ENCODE measurements at regions not wholly inside any gene's neighbourhood (a gene's known extent, or its start where the extent isn't known, plus 50 kb on each side); places are given as distances from the start of the nearest gene placed in this dataset.

- no peak for DNase-seq (ENCODE audit: low read depth in 2 of 3, low spot score in 1 of 3)
Measured at GRCh38 chr7:46999866-47000265, 582.0 kb downstream of the TNS3 start.

GRCh38 chr7:46996972-46997371, 584.9 kb downstream of the TNS3 start:
- no peak for DNase-seq (ENCODE audit: low read depth in 2 of 3, low spot score in 1 of 3)

- no peak for DNase-seq (ENCODE audit: low read depth in 2 of 3, low spot score in 1 of 3)
Measured at GRCh38 chr7:46993396-46993795, 588.5 kb downstream of the TNS3 start.

- no peak for DNase-seq (ENCODE audit: low read depth in 2 of 3, low spot score in 1 of 3)
Measured at GRCh38 chr7:46990761-46991160, 591.1 kb downstream of the TNS3 start.

GRCh38 chr7:46989247-46989646, 592.7 kb downstream of the TNS3 start:
- no peak for DNase-seq (ENCODE audit: low read depth in 2 of 3, low spot score in 1 of 3)

- no peak for DNase-seq (ENCODE audit: low read depth in 2 of 3, low spot score in 1 of 3)
Measured at GRCh38 chr7:46982928-46983327, 599.0 kb downstream of the TNS3 start.

- DNase-seq (ENCODE audit: low read depth in 2 of 3, low spot score in 1 of 3): no peak
Measured at GRCh38 chr7:46979439-46979838, 602.5 kb downstream of the TNS3 start.

GRCh38 chr7:46975493-46975892, 606.4 kb downstream of the TNS3 start:
- no peak for DNase-seq (ENCODE audit: low read depth in 2 of 3, low spot score in 1 of 3)

GRCh38 chr7:46972205-46972604, 609.7 kb downstream of the TNS3 start:
- no peak for DNase-seq (ENCODE audit: low read depth in 2 of 3, low spot score in 1 of 3)

GRCh38 chr7:46970476-46970875, 611.4 kb downstream of the TNS3 start:
- DNase-seq (ENCODE audit: low read depth in 2 of 3, low spot score in 1 of 3): no peak

- DNase-seq (ENCODE audit: low read depth in 2 of 3, low spot score in 1 of 3): no peak
Measured at GRCh38 chr7:46970131-46970430, 611.8 kb downstream of the TNS3 start.

GRCh38 chr7:46969303-46970130, 612.4 kb downstream of the TNS3 start:
- no peak for DNase-seq (ENCODE audit: low read depth in 2 of 3, low spot score in 1 of 3)

- no peak for DNase-seq (ENCODE audit: low read depth in 2 of 3, low spot score in 1 of 3)
Measured at GRCh38 chr7:46968003-46968402, 613.9 kb downstream of the TNS3 start.

- no peak for DNase-seq (ENCODE audit: low read depth in 2 of 3, low spot score in 1 of 3)
Measured at GRCh38 chr7:46963719-46964118, 618.2 kb downstream of the TNS3 start.

GRCh38 chr7:46960970-46961369, 620.9 kb downstream of the TNS3 start:
- no peak for DNase-seq (ENCODE audit: low read depth in 2 of 3, low spot score in 1 of 3)

GRCh38 chr7:46957195-46957594, 624.7 kb downstream of the TNS3 start:
- no peak for DNase-seq (ENCODE audit: low read depth in 2 of 3, low spot score in 1 of 3)

GRCh38 chr7:46955531-46955930, 626.4 kb downstream of the TNS3 start:
- no peak for DNase-seq (ENCODE audit: low read depth in 2 of 3, low spot score in 1 of 3)

- no peak for DNase-seq (ENCODE audit: low read depth in 2 of 3, low spot score in 1 of 3)
Measured at GRCh38 chr7:46954181-46954580, 627.7 kb downstream of the TNS3 start.

- DNase-seq (ENCODE audit: low read depth in 2 of 3, low spot score in 1 of 3): no peak
Measured at GRCh38 chr7:46953008-46953407, 628.9 kb downstream of the TNS3 start.

- no peak for DNase-seq (ENCODE audit: low read depth in 2 of 3, low spot score in 1 of 3)
Measured at GRCh38 chr7:46949270-46949931, 632.5 kb downstream of the TNS3 start.

- no peak for DNase-seq (ENCODE audit: low read depth in 2 of 3, low spot score in 1 of 3)
Measured at GRCh38 chr7:46948716-46949115, 633.2 kb downstream of the TNS3 start.

- DNase-seq (ENCODE audit: low read depth in 2 of 3, low spot score in 1 of 3): no peak
Measured at GRCh38 chr7:46945328-46945727, 636.6 kb downstream of the TNS3 start.

GRCh38 chr7:46943996-46944395, 637.9 kb downstream of the TNS3 start:
- DNase-seq (ENCODE audit: low read depth in 2 of 3, low spot score in 1 of 3): no peak
